GM21447 (cell line): ENCODE measurements at regions not wholly inside any gene's neighbourhood (a gene's known extent, or its start where the extent isn't known, plus 50 kb on each side); places are given as distances from the start of the nearest gene placed in this dataset.

Experiments used
- ATAC-seq: cut with Tn5 transposase; IDR thresholded peaks from one replicate; pipeline ENCODE4 v1.9.1; 2021; ENCODE audit not compliant: unreplicated experiment

GRCh38 chr7:22589641-22590201 is 89.7 kb upstream of the STEAP1B start:
- no peak for ATAC-seq

- ATAC-seq, result no peak
Observed at GRCh38 chr7:22588351-22588750, 88.4 kb upstream of the STEAP1B start.

- no peak for ATAC-seq
Observed at GRCh38 chr7:22587322-22587721, 87.3 kb upstream of the STEAP1B start.

- ATAC-seq, result no peak
Observed at GRCh38 chr7:22586786-22587140, 86.8 kb upstream of the STEAP1B start.

GRCh38 chr7:22586101-22586785 is 86.3 kb upstream of the STEAP1B start:
- no peak for ATAC-seq

GRCh38 chr7:22584179-22584578 is 84.2 kb upstream of the STEAP1B start:
- peak; percentile 64 for ATAC-seq

DNA sequence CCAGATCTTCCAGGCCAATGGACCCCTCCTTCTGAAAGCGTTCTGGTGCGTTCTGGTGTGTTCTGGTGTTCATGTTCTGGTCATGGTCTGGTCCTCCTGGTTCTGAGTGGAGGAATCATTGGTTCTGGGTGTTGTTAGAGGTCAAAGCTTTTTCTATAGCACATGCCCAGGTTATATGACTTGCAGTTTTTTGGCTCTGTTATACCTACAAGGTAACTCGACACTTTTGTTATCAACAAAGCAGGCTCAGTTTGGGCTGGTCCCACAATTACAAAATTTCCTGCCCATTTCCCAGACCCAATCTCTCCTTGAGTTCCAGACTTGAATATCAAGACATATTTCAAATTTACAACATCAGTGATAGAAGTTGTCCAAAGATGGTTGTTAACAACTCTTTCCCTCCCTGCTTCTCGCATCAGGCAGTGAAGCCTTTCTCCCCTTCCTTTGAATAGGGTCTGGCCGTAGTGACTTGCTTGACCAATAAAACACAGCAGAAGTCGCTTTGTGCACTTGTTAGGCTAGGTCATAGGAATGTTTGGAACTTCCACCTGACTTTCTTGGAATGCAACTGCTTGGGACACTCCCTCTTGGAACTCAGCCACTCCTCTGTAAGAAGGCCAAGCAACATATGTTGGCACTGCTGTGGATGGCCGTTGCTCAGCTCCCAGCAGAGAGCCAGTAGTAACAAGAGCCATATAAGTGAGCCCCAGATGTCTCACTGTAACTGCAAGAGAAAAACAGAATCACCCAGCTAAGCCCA is 83.1 kb upstream of the STEAP1B start:
- ATAC-seq, result no peak

- ATAC-seq, result no peak
Observed at GRCh38 chr7:22581099-22581498, 81.1 kb upstream of the STEAP1B start.

GRCh38 chr7:22579961-22580360 is 80.0 kb upstream of the STEAP1B start:
- ATAC-seq, result no peak

DNA sequence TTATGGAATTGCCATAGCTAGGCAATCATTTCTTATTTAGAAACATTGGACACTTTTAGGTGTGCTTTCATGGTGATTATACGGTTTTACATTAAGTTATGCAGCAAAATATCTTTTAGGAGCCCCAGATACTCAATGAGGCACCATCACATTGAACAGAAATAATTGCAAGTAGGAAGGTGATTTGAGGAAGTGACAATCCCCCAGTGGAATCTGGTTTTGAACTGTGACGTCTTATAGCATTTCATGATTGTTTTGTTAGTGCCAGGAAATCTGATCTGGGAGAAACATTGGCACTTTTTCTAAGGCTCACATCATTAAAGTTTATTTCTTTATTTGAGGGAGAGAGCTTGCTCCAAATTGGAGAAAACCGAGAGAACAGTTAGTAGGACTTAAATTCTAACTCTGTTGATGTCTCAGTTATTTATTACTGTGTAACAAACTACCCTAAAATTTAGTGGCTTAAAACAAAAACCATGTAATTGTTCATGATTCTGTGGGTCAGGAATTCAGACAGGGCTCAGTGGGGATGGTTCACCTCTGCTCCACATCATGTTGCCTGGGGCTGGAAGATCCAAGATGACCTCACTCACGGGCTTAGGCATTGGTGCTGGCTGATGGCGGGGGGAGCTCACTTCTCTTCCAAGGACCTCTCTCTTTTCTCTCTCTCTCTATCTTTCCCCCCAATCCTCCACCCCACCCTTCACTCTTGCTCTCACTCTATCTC is 78.2 kb upstream of the STEAP1B start:
- ATAC-seq, result no peak

GRCh38 chr7:22577470-22578001 is 77.5 kb upstream of the STEAP1B start:
- no peak for ATAC-seq

- no peak for ATAC-seq
Observed at GRCh38 chr7:22576612-22577469, 76.9 kb upstream of the STEAP1B start.

- no peak for ATAC-seq
Observed at GRCh38 chr7:22574754-22575520, 74.9 kb upstream of the STEAP1B start.

- no peak for ATAC-seq
Observed at GRCh38 chr7:22572937-22573336, 72.9 kb upstream of the STEAP1B start.

- ATAC-seq, result no peak
Observed at GRCh38 chr7:22572292-22572691, 72.3 kb upstream of the STEAP1B start.

- ATAC-seq, result no peak
Observed at GRCh38 chr7:22571766-22572165, 71.8 kb upstream of the STEAP1B start.

DNA sequence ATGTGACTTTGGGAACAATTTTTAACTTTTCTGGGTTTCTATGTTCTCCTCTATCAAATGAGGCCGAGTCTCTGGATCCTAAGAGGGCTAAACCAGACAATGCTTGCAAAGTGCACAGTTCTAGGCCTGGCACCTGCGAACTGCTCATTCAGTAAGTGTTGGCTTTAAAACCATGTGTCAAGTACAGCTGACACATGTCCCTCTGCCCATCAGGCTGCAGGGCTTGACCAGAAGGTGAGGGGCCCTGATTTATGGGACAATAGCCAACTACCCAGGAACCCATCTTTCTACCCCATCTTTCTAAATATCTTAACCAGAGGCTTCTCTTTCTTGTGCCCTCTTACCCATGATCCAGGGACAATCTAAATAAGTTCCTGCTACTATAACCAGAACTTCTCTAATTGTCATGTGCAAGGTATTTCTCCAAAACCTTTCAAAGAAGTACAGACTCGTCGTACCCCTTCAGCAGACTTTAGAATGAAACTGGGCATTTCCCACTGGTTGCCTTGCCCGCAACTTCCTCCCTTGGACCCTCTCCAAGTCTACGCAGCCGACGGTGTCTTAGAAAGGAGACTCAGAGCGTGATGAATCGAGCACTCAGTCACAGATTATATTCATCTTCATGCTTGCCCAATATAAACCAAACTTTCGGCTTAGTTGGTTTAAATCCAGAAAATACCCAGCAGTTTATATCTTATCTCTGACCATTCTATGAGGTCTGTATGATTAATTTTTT is 69.8 kb upstream of the STEAP1B start:
- ATAC-seq, result no peak

- no peak for ATAC-seq
Observed at GRCh38 chr7:22566592-22566991, 66.6 kb upstream of the STEAP1B start.

DNA sequence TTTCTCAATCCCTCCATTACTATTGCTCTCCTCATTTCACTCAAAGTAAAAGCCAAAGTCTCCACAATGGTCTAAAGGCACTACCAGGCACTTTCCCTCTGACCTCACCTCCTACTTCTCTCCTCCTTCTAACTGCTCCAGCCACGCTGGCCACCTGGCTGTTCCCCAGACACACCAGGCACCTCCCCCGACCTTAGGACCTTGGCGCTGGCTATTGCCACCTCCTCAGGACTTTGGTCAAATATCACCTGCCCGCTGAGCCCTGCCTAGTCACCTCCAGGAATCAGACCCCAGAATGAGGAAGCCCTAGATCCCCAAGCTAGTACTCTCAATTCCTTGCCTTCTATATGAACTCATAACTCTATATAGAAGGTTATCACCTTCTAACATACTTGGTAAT is 66.2 kb upstream of the STEAP1B start:
- ATAC-seq, result no peak
